Endothelial cell of hepatic sinusoid (primary cell): ENCODE measurements at regions not wholly inside any gene's neighbourhood (a gene's known extent, or its start where the extent isn't known, plus 50 kb on each side); places are given as distances from the start of the nearest gene placed in this dataset.

ENCODE experiments used
- in situ Hi-C: cut with HindIII; loops from 2 replicates; pipeline ENCODE4 v1.10.0; 2017; ENCODE audit warnings: low sequenced_read_pairs

GRCh38 chr10:59125666-59126065 lies 50.8 kb upstream of the PHYHIPL start:
- in situ Hi-C loops, result no loop called here

- in situ Hi-C loops, result no loop called here
Observed at GRCh38 chr10:59126261-59126660, 50.2 kb upstream of the PHYHIPL start.
